Skeletal muscle tissue (tissue), 3 donors: ENCODE measurements at regions not wholly inside any gene's neighbourhood (a gene's known extent, or its start where the extent isn't known, plus 50 kb on each side); places are given as distances from the start of the nearest gene placed in this dataset.

Source experiments
- H3K27ac ChIP-seq: one replicate; pipeline ENCODE4 v1.7.0; 2013; ENCODE audit warnings: mild to moderate bottlenecking, low read depth, low read length, inconsistent platforms
- H3K27me3 ChIP-seq, 3 donors: one replicate each; pipeline ENCODE4 v1.7.0; 2013; ENCODE audit warnings: low read length in 3 of 3; ENCODE audit not compliant: control insufficient read depth in 3 of 3, insufficient read depth in 3 of 3
- H3K36me3 ChIP-seq, 3 donors: one replicate each; pipeline ENCODE4 v1.7.0; 2013; ENCODE audit warnings: low read length in 3 of 3; ENCODE audit not compliant: control insufficient read depth in 3 of 3, insufficient read depth in 3 of 3
- H3K4me1 ChIP-seq, 3 donors: one replicate each; pipeline ENCODE4 v1.7.0; 2013; ENCODE audit warnings: low read length in 3 of 3, mild to moderate bottlenecking in 3 of 3; ENCODE audit not compliant: control insufficient read depth in 3 of 3, insufficient read depth in 3 of 3
- H3K4me3 ChIP-seq, 3 donors: one replicate each; pipeline ENCODE4 v1.7.0; 2013; ENCODE audit warnings: low read length in 3 of 3
- H3K9ac ChIP-seq, 3 donors: one replicate each; pipeline ENCODE4 v1.7.0; 2013; ENCODE audit warnings: low read length in 3 of 3, mild to moderate bottlenecking in 3 of 3, moderate library complexity in 2 of 3, low read depth in 1 of 3
- H3K9me3 ChIP-seq, 3 donors: one replicate each; pipeline ENCODE4 v1.7.0; 2013; ENCODE audit warnings: low read length in 3 of 3; ENCODE audit not compliant: control insufficient read depth in 3 of 3
- donor health status: Osteomylitis.

- Histone ChIP-seq H3K4me3 (no peak overlapping the region), H3K27me3 (peaks cover 0 to 3% (median 0%) of the 10 kb centered on the region in 3 donors), H3K4me1 (no peaks in the 10 kb centered on the region), H3K27ac (no peak overlapping the region), H3K9ac (no peak overlapping the region), H3K36me3 (no peaks in the 10 kb centered on the region), H3K9me3 (no peaks in the 10 kb centered on the region)
These were observed 477.5 kb upstream of the DAB1 start for GRCh38 chr1:57901208-57901919.

- no peaks in the 10 kb centered on the region for H3K9me3 ChIP-seq
- no peaks in the 10 kb centered on the region for H3K4me1 ChIP-seq
- H3K9ac ChIP-seq, result no peak overlapping the region
- H3K36me3 ChIP-seq, result no peaks in the 10 kb centered on the region
- H3K4me3 ChIP-seq, result no peak overlapping the region
- H3K27me3 ChIP-seq, result no peaks in the 10 kb centered on the region
- H3K27ac ChIP-seq, result no peak overlapping the region
These were observed 474.7 kb upstream of the DAB1 start for GRCh38 chr1:57898531-57898930.

- H3K27ac ChIP-seq, result no peak overlapping the region
- no peaks in the 10 kb centered on the region for H3K4me1 ChIP-seq
- no peak overlapping the region for H3K9ac ChIP-seq
- H3K27me3 ChIP-seq, result no peaks in the 10 kb centered on the region
- H3K36me3 ChIP-seq, result no peaks in the 10 kb centered on the region
- no peaks in the 10 kb centered on the region for H3K9me3 ChIP-seq
- H3K4me3 ChIP-seq, result no peak overlapping the region
These were observed 473.7 kb upstream of the DAB1 start for GRCh38 chr1:57897581-57897980.

- H3K4me1 ChIP-seq, result no peaks in the 10 kb centered on the region
- H3K9me3 ChIP-seq, result no peaks in the 10 kb centered on the region
- no peak overlapping the region for H3K9ac ChIP-seq
- no peaks in the 10 kb centered on the region for H3K36me3 ChIP-seq
- no peak overlapping the region for H3K27ac ChIP-seq
- no peaks in the 10 kb centered on the region for H3K27me3 ChIP-seq
- no peak overlapping the region for H3K4me3 ChIP-seq
These were observed 470.5 kb upstream of the DAB1 start for GRCh38 chr1:57894315-57894714.

GRCh38 chr1:57889676-57890320 lies 465.9 kb upstream of the DAB1 start:
- Histone ChIP-seq H3K9ac (no peak overlapping the region), H3K4me3 (no peak overlapping the region), H3K27me3 (no peaks in the 10 kb centered on the region), H3K36me3 (no peaks in the 10 kb centered on the region), H3K27ac (no peak overlapping the region), H3K4me1 (no peaks in the 10 kb centered on the region), H3K9me3 (no peaks in the 10 kb centered on the region)

- Histone ChIP-seq H3K9me3 (no peaks in the 10 kb centered on the region), H3K27me3 (no peaks in the 10 kb centered on the region), H3K36me3 (no peaks in the 10 kb centered on the region), H3K4me1 (no peaks in the 10 kb centered on the region), H3K9ac (no peak overlapping the region), H3K27ac (no peak overlapping the region), H3K4me3 (no peak overlapping the region)
These were observed 464.2 kb upstream of the DAB1 start for GRCh38 chr1:57887964-57888491.

- H3K4me1 ChIP-seq, result no peaks in the 10 kb centered on the region
- no peak overlapping the region for H3K4me3 ChIP-seq
- H3K27ac ChIP-seq, result no peak overlapping the region
These were observed 462.5 kb upstream of the DAB1 start for GRCh38 chr1:57886376-57886775.

GRCh38 chr1:57883642-57883995 lies 459.8 kb upstream of the DAB1 start:
- Histone ChIP-seq H3K9me3 (no peaks in the 10 kb centered on the region), H3K36me3 (no peaks in the 10 kb centered on the region), H3K27me3 (no peaks in the 10 kb centered on the region), H3K27ac (no peak overlapping the region), H3K4me1 (no peaks in the 10 kb centered on the region), H3K9ac (no peak overlapping the region), H3K4me3 (no peak overlapping the region)

More at GRCh38 chr1:57886376-57886775, 462.5 kb upstream of the DAB1 start:
- H3K9ac ChIP-seq, result no peak overlapping the region
- H3K27me3 ChIP-seq, result no peaks in the 10 kb centered on the region
- H3K9me3 ChIP-seq, result no peaks in the 10 kb centered on the region
- no peaks in the 10 kb centered on the region for H3K36me3 ChIP-seq

- Histone ChIP-seq H3K9ac (no peak overlapping the region), H3K27me3 (no peaks in the 10 kb centered on the region), H3K9me3 (no peaks in the 10 kb centered on the region), H3K4me1 (no peaks in the 10 kb centered on the region), H3K4me3 (no peak overlapping the region), H3K36me3 (no peaks in the 10 kb centered on the region), H3K27ac (no peak overlapping the region)
These were observed 459.2 kb upstream of the DAB1 start for GRCh38 chr1:57882934-57883641.

- no peak overlapping the region for H3K27ac ChIP-seq
- no peaks in the 10 kb centered on the region for H3K36me3 ChIP-seq
- no peaks in the 10 kb centered on the region for H3K27me3 ChIP-seq
- H3K9ac ChIP-seq, result no peak overlapping the region
- no peaks in the 10 kb centered on the region for H3K9me3 ChIP-seq
- H3K4me1 ChIP-seq, result no peaks in the 10 kb centered on the region
- no peak overlapping the region for H3K4me3 ChIP-seq
These were observed 458.2 kb upstream of the DAB1 start for GRCh38 chr1:57882072-57882471.
